H1 (cell line): ENCODE measurements at regions not wholly inside any gene's neighbourhood (a gene's known extent, or its start where the extent isn't known, plus 50 kb on each side); places are given as distances from the start of the nearest gene placed in this dataset.

Experiments
- CHD7 ChIP-seq: fragments of 300-600 bp; sonication (generic); IDR thresholded peaks from 2 replicates; pipeline ENCODE4 v1.7.1; 2012; ENCODE audit warnings: low read length, moderate library complexity, mild to moderate bottlenecking, inconsistent platforms; ENCODE audit not compliant: insufficient replicate concordance
- CTCF ChIP-seq, 3 experiments: IDR thresholded peaks; 1 replicate in 2 of 3; 2 replicates in 1 of 3; pipeline versions ENCODE4 v1.5.1 to v1.6.1; 2011; ENCODE audit warnings: low read length in 3 of 3, mild to moderate bottlenecking in 3 of 3, inconsistent platforms in 2 of 3, low read depth in 1 of 3, moderate library complexity in 1 of 3; ENCODE audit not compliant: insufficient read depth in 1 of 3; ENCODE audit errors: control extremely low read depth in 1 of 3
- EZH2 ChIP-seq: fragments of 200-600 bp; sonication (generic); IDR thresholded peaks from 2 replicates; pipeline ENCODE4 v1.7.1; 2012; ENCODE audit warnings: low read depth, mild to moderate bottlenecking, moderate library complexity, low read length, inconsistent platforms; ENCODE audit not compliant: severe bottlenecking
- JUND ChIP-seq: IDR thresholded peaks from 2 replicates; pipeline ENCODE4 v1.6.1; 2011; ENCODE audit warnings: mild to moderate bottlenecking, improper control_type of control experiment, low read length
- SIN3A ChIP-seq, 2 experiments: IDR thresholded peaks in 1 of 2; conservative IDR thresholded peaks in 1 of 2; 2 replicates each; pipeline ENCODE4 v1.6.1; 2011 to 2012; ENCODE audit warnings: low read length in 2 of 2, improper control_type of control experiment in 1 of 2, low read depth in 1 of 2, mild to moderate bottlenecking in 1 of 2

GRCh38 chr13:99085139-99085807 is 107.4 kb upstream of the DOCK9 start (continued):
- no peak for TF ChIP-seq CHD7
- peak; percentile 39 for TF ChIP-seq EZH2
- TF ChIP-seq SIN3A (conservative IDR thresholded peaks at IDR 0.05 in 1 of 2, IDR thresholded peaks at IDR 0.05 in 1 of 2; ENCODE audit: low read depth in 1 of 2, low read length in 2 of 2) = 0 out of 4 replicates have a peak, but pooled peaks of 1 of the 2 experiments have one; percentile 19
- no peak for TF ChIP-seq CTCF (IDR thresholded peaks at IDR 0.05; ENCODE audit: control extremely low read depth in 1 of 3, insufficient read depth in 1 of 3, low read depth in 1 of 3, low read length in 3 of 3)
- no peak for TF ChIP-seq JUND
